PC-9 (cell line): ENCODE measurements at regions not wholly inside any gene's neighbourhood (a gene's known extent, or its start where the extent isn't known, plus 50 kb on each side); places are given as distances from the start of the nearest gene placed in this dataset.

Experiments used
- CTCF ChIP-seq: fragments of 200-600 bp; sonication (generic); conservative IDR thresholded peaks from 2 replicates; pipeline ENCODE4 v1.6.1; 2017; ENCODE audit warnings: mixed run types, antibody characterized with exemption, mild to moderate bottlenecking, moderate library complexity
- EZH2 ChIP-seq: fragments of 200-600 bp; sonication (generic); IDR thresholded peaks from 2 replicates; pipeline ENCODE4 v1.8.0; 2017; ENCODE audit warnings: antibody characterized with exemption, low read depth

GRCh38 chr11:15580056-15580774 is 465.5 kb downstream of the INSC start:
- TF ChIP-seq EZH2 (no peak), CTCF (no peak)
